ENCODE measurements at regions not wholly inside any gene's neighbourhood (a gene's known extent, or its start where the extent isn't known, plus 50 kb on each side); places are given as distances from the start of the nearest gene placed in this dataset.
"Not testable (repeated sequence)": the region's sequence is repeated elsewhere in the genome, so short reads cannot be mapped to it uniquely, and the experiment has no call there.

DNA sequence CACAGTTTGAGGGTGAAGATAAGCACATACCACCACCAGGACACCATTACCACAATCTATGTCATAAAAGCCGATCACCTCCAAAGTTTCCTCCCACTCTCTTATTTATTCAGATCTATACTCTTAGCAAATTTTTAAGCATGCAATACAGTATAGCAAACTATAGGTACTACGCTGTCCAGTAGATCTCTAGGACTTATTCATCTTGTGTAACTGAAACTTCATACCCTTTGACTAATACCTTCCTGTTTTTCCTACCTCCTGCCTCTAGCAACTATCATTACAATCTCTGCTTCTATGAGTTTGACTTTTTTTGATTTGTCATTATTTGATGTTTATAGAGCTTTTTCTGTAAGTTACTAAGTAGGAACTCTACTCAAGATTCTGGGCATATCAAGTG is 84.5 kb upstream of the MANSC4 start (continued):
- no peak for TF ChIP-seq CREB5 (CRISPR knock-in tag; IDR thresholded peaks at IDR 0.05; ENCODE audit: low read depth)
- TF ChIP-seq BACH2 (CRISPR knock-in tag; IDR thresholded peaks at IDR 0.05; ENCODE audit: borderline replicate concordance): no peak
- no peak for TF ChIP-seq ZFP3 (CRISPR knock-in tag; IDR thresholded peaks at IDR 0.05)
- no peak for TF ChIP-seq CSDC2 (CRISPR knock-in tag; IDR thresholded peaks at IDR 0.05)
- no peak for TF ChIP-seq ZNF8 (CRISPR knock-in tag; IDR thresholded peaks at IDR 0.05)
- no peak for TF ChIP-seq ZNF70 (CRISPR knock-in tag; IDR thresholded peaks at IDR 0.05)
- TF ChIP-seq, protein P1, sequence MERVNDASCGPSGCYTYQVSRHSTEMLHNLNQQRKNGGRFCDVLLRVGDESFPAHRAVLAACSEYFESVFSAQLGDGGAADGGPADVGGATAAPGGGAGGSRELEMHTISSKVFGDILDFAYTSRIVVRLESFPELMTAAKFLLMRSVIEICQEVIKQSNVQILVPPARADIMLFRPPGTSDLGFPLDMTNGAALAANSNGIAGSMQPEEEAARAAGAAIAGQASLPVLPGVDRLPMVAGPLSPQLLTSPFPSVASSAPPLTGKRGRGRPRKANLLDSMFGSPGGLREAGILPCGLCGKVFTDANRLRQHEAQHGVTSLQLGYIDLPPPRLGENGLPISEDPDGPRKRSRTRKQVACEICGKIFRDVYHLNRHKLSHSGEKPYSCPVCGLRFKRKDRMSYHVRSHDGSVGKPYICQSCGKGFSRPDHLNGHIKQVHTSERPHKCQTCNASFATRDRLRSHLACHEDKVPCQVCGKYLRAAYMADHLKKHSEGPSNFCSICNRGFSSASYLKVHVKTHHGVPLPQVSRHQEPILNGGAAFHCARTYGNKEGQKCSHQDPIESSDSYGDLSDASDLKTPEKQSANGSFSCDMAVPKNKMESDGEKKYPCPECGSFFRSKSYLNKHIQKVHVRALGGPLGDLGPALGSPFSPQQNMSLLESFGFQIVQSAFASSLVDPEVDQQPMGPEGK (CRISPR knock-in tag; IDR thresholded peaks at IDR 0.05; ENCODE audit: borderline replicate concordance): no peak
- no peak for TF ChIP-seq ISL1 (CRISPR knock-in tag; IDR thresholded peaks at IDR 0.05)
- no peak for TF ChIP-seq ESRRG (CRISPR knock-in tag; IDR thresholded peaks at IDR 0.05)

DNA sequence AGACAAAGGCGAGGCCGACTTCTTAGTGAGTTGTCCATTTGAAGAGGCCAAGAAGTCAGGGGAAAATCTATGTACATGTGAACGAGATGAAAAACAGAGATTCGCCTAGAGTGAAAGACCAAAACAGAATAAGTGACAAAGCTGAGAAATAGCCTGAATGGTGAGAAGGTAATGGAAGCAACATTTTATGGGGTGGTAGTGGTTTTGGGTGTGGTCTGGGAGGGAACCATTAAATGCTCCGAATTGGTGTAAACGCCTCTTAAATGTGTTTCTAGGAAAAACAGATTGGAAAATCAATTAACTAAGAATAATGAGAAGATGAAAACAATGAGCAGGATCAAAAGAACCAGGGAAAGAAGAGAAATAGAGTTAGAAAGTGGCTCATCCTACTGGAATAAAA is 83.8 kb upstream of the MANSC4 start:
- ATAC-seq: no peak
- TF ChIP-seq ARNTL (CRISPR knock-in tag; IDR thresholded peaks at IDR 0.05; ENCODE audit: borderline replicate concordance, low read depth): no peak
- no peak for TF ChIP-seq GLIS3 (CRISPR knock-in tag; IDR thresholded peaks at IDR 0.05)
- TF ChIP-seq TCF4 (CRISPR knock-in tag; IDR thresholded peaks at IDR 0.05; ENCODE audit: borderline replicate concordance): no peak
- no peak for TF ChIP-seq ZFP3 (CRISPR knock-in tag; IDR thresholded peaks at IDR 0.05)
- TF ChIP-seq SNAI2 (CRISPR knock-in tag; IDR thresholded peaks at IDR 0.05): no peak
- no peak for TF ChIP-seq ZNF8 (CRISPR knock-in tag; IDR thresholded peaks at IDR 0.05)
- no peak for TF ChIP-seq CSRNP3 (CRISPR knock-in tag; IDR thresholded peaks at IDR 0.05)

DNA sequence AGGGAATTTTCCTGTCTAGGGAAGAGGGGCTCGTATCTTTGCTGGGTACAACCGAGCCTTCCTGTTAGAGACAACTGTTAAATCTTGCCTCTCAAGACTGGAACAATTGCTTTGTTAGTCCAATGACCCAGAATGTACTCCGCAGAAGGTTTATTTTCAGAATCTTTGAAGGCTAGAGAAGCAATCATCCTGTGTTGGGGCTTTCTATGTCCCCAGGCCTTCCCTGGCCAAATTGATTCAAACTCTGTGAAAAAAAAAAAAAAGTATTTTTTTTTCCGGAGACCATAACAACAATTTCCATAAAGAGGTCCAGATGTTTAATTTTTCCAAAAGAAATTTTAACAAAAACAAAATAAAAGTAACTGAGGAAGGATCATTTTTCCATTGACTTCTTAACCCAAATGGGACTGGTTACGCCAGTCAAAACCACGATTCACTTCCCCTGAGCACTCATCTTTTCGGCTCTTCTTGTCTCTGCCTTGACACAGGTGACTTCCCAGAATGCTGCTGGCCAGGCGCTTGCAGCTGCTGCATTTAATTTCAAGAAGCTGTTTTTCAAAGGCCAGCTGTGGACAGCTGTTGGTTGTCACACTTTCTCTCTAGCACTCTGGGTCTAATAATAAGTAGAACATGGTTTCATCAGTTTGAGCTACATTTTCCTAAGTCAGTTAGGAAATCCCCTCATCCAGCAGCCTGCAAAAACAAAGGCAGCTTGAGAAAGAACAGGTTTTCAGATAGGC is 81.6 kb upstream of the MANSC4 start:
- TF ChIP-seq, protein P1 (CRISPR knock-in tag; IDR thresholded peaks at IDR 0.05; ENCODE audit: borderline replicate concordance): no peak
- TF ChIP-seq BACH2 (CRISPR knock-in tag; IDR thresholded peaks at IDR 0.05; ENCODE audit: borderline replicate concordance): no peak
- no peak for TF ChIP-seq ZNF70 (CRISPR knock-in tag; IDR thresholded peaks at IDR 0.05)
- no peak for TF ChIP-seq ESRRG (CRISPR knock-in tag; IDR thresholded peaks at IDR 0.05)
- TF ChIP-seq ISL1 (CRISPR knock-in tag; IDR thresholded peaks at IDR 0.05): no peak
- TF ChIP-seq CSRNP3 (CRISPR knock-in tag; IDR thresholded peaks at IDR 0.05): no peak
- TF ChIP-seq ZNF565 (CRISPR knock-in tag; conservative IDR thresholded peaks at IDR 0.05; ENCODE audit: low read depth): no peak
- TF ChIP-seq OSR1 (CRISPR knock-in tag; IDR thresholded peaks at IDR 0.05): no peak
- TF ChIP-seq ZFP3 (CRISPR knock-in tag; IDR thresholded peaks at IDR 0.05): no peak
- no peak for TF ChIP-seq TOX (CRISPR knock-in tag; IDR thresholded peaks at IDR 0.05; ENCODE audit: borderline replicate concordance)
- no peak for TF ChIP-seq ARNTL (CRISPR knock-in tag; IDR thresholded peaks at IDR 0.05; ENCODE audit: borderline replicate concordance, low read depth)
- ATAC-seq: no peak

DNA sequence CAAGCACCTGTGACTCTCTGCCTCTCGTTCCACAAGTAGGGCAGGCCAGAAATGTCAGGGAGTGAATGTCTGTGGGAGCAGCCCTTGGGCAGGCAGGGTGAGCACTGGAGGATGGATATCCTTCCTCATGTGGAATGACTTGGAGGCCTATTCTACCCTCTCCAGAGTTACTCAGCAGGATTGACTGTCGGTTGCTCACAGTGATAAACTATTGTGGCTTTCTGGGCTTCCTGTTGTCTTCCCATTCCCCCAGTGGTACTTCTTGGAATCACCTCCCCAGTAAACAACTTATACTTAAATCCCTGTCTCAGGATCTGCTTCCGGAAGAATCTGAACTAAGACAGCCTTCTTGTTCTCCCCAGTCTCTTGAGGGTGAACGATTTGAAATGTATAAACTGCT is 79.6 kb upstream of the MANSC4 start:
- no peak for ATAC-seq
- TF ChIP-seq PPARA (CRISPR knock-in tag; IDR thresholded peaks at IDR 0.05; ENCODE audit: borderline replicate concordance) (no peak), ZNF8 (CRISPR knock-in tag; IDR thresholded peaks at IDR 0.05) (no peak), CREB5 (CRISPR knock-in tag; IDR thresholded peaks at IDR 0.05; ENCODE audit: low read depth) (no peak), BACH2 (CRISPR knock-in tag; IDR thresholded peaks at IDR 0.05; ENCODE audit: borderline replicate concordance) (no peak), ISL1 (CRISPR knock-in tag; IDR thresholded peaks at IDR 0.05) (no peak), ZFP30 (CRISPR knock-in tag; IDR thresholded peaks at IDR 0.05) (no peak), CSDC2 (CRISPR knock-in tag; IDR thresholded peaks at IDR 0.05) (no peak), OSR1 (CRISPR knock-in tag; IDR thresholded peaks at IDR 0.05) (no peak), TOX (CRISPR knock-in tag; IDR thresholded peaks at IDR 0.05; ENCODE audit: borderline replicate concordance) (no peak), ZNF565 (CRISPR knock-in tag; conservative IDR thresholded peaks at IDR 0.05; ENCODE audit: low read depth) (no peak)

GRCh38 chr12:27857006-27857405 is 77.0 kb upstream of the MANSC4 start:
- ATAC-seq: not testable (repeated sequence)
